Mesothelial cell of epicardium (in vitro differentiated cells): ENCODE measurements at regions not wholly inside any gene's neighbourhood (a gene's known extent, or its start where the extent isn't known, plus 50 kb on each side); places are given as distances from the start of the nearest gene placed in this dataset.

Experiments
- DNase-seq, 2 experiments: peaks; one replicate each; pipeline ENCODE4 v3.0.0; 2021; ENCODE audit warnings: low spot score in 2 of 2; ENCODE audit not compliant: unreplicated experiment in 2 of 2
- H3K27ac Mint-ChIP-seq: 2 replicates; pipeline ENCODE4 v1.8.0; 2021; ENCODE audit warnings: mixed read lengths
- H3K27me3 Mint-ChIP-seq: 2 replicates; pipeline ENCODE4 v1.8.0; 2021; ENCODE audit warnings: low read depth, mixed read lengths
- H3K36me3 Mint-ChIP-seq: 2 replicates; pipeline ENCODE4 v1.8.0; 2021; ENCODE audit warnings: mixed read lengths
- H3K4me1 Mint-ChIP-seq: 2 replicates; pipeline ENCODE4 v1.8.0; 2021; ENCODE audit warnings: mixed read lengths
- H3K4me3 Mint-ChIP-seq: 2 replicates; pipeline ENCODE4 v1.8.0; 2021; ENCODE audit warnings: mild to moderate bottlenecking, moderate library complexity, mixed read lengths
- H3K9me3 Mint-ChIP-seq: 2 replicates; pipeline ENCODE4 v1.8.0; 2021; ENCODE audit warnings: mixed read lengths
- TF ChIP-seq, protein P1 (sequence below): fragments of 200-600 bp; sonication (generic); IDR thresholded peaks from one replicate; pipeline ENCODE4 v1.5.0; 2021; ENCODE audit warnings: antibody characterized with exemption; ENCODE audit not compliant: unreplicated experiment

DNA sequence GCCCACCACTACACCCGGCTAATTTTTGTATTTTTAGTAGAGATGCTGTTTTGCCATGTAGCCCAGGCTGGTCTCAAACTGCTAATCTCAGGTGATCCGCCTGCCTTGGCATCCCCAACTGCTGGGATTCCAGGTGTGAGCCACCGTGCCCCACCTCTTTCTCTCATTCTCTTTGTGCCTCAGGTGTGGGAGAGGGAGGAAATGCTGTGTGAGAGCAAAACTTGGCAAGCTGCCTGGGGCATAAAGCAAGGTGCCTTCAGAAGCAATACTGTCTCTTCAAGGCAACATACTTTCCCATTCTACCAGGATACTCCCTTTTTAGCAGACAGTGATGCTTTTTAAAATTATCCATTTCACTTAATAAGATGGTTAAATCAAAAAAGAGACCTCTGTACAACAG is 53.2 kb upstream of the RFC3 start:
- Mint-ChIP-seq H3K36me3 (no peaks in the 10 kb centered on the region), H3K9me3 (peaks cover 10% of the 10 kb centered on the region), H3K4me1 (no peaks in the 10 kb centered on the region), H3K27ac (no peak overlapping the region), H3K4me3 (no peak overlapping the region), H3K27me3 (no peaks in the 10 kb centered on the region)
- TF ChIP-seq, protein P1, sequence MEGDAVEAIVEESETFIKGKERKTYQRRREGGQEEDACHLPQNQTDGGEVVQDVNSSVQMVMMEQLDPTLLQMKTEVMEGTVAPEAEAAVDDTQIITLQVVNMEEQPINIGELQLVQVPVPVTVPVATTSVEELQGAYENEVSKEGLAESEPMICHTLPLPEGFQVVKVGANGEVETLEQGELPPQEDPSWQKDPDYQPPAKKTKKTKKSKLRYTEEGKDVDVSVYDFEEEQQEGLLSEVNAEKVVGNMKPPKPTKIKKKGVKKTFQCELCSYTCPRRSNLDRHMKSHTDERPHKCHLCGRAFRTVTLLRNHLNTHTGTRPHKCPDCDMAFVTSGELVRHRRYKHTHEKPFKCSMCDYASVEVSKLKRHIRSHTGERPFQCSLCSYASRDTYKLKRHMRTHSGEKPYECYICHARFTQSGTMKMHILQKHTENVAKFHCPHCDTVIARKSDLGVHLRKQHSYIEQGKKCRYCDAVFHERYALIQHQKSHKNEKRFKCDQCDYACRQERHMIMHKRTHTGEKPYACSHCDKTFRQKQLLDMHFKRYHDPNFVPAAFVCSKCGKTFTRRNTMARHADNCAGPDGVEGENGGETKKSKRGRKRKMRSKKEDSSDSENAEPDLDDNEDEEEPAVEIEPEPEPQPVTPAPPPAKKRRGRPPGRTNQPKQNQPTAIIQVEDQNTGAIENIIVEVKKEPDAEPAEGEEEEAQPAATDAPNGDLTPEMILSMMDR, result no peak
- DNase-seq, result no peak

DNA sequence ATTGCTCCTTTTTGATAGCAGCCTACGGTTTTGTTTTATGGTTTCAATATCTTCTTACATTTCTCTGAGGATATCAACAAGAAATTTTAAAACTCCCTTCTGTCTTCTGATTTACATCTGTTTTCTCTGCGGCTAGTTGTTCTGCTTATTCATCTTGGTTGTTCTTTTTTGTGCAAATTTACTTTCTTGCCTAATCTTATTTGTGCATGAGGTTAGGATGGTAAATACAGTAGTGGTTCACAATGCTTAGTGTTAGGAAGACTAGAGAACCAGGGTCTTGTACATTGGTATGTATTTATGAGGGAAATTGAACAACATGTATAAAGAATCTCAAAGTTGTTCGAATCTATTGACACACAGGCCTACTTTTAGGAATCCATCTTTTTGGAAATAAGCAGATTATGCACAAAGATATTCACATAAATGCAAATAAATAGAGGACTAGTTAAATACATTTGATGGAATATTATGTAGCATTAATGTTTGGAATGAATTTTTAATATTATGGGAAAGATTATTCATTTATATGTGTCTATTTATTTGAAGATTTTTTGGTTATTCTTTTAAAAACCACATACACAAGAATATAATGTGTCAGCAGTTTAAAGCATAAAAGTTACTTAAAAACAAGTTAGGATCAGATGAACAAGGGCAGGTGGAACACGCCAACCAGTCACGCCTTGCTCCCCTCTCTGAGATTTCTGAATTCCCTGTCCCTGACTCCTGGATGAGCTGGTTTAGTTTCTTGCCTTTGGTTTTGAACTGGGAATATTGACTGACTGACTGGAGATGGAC is 51.4 kb upstream of the RFC3 start:
- Mint-ChIP-seq H3K4me3 (no peak overlapping the region), H3K27ac (no peak overlapping the region), H3K27me3 (no peaks in the 10 kb centered on the region), H3K4me1 (no peaks in the 10 kb centered on the region), H3K9me3 (peaks cover 10% of the 10 kb centered on the region), H3K36me3 (no peaks in the 10 kb centered on the region)
- DNase-seq, result no peak
- TF ChIP-seq, protein P1, result no peak

DNA sequence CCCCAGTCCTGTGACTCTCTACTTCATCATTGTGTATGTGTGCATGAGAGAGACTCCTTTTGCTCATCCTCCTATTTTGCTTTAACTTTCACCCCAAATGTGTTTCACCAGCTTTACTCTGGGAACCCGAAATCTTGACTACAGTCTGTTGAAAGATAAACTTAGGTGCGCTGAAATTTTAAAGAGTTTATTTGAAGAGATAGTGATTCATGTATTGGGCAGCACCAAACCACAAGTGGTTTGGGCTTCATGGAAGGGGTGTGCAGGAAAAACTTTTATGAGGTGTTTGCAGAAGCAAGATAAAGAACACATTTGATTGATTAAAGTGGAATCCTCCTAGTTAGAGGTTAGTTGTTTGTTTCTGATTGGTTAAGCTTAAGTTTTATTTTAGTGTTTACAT is 50.8 kb upstream of the RFC3 start:
- H3K9me3 Mint-ChIP-seq, result peaks cover 10% of the 10 kb centered on the region
- TF ChIP-seq, protein P1, result no peak
- H3K4me1 Mint-ChIP-seq, result no peaks in the 10 kb centered on the region
- no peaks in the 10 kb centered on the region for H3K36me3 Mint-ChIP-seq
- H3K27me3 Mint-ChIP-seq, result no peaks in the 10 kb centered on the region
- no peak overlapping the region for H3K4me3 Mint-ChIP-seq
- no peak for DNase-seq
- H3K27ac Mint-ChIP-seq, result no peak overlapping the region
